Bronchial epithelial cell (primary cell): ENCODE measurements at regions not wholly inside any gene's neighbourhood (a gene's known extent, or its start where the extent isn't known, plus 50 kb on each side); places are given as distances from the start of the nearest gene placed in this dataset.
A peak's percentile ranks its signal among the peaks of the same experiment; 100 is the strongest.

Experiments used
- DNase-seq: peaks from one replicate; pipeline ENCODE4 v3.0.0-alpha.2; 2010; ENCODE audit warnings: low read depth
- FAIRE-seq: peaks from 2 replicates; lab custom pipeline; 2011; peaks lifted over from hg19 to GRCh38; lab: Jason Lieb, UNC
- H3K27me3 ChIP-seq: 2 replicates; pipeline ENCODE4 v1.5.1; 2011; ENCODE audit warnings: low read length; ENCODE audit not compliant: control insufficient read depth, insufficient read depth
- H3K36me3 ChIP-seq: 2 replicates; pipeline ENCODE4 v1.5.1; 2011; ENCODE audit warnings: low read length; ENCODE audit not compliant: control insufficient read depth, insufficient read depth
- H3K4me3 ChIP-seq: 2 replicates; pipeline ENCODE4 v1.5.1; 2011; ENCODE audit warnings: mild to moderate bottlenecking, low read depth, low read length, control low read depth
- CTCF ChIP-seq: IDR thresholded peaks from 2 replicates; pipeline ENCODE4 v1.5.1; 2011; ENCODE audit warnings: mild to moderate bottlenecking, moderate library complexity, low read length, control low read depth, inconsistent platforms; ENCODE audit not compliant: insufficient read depth, severe bottlenecking

GRCh38 chr5:96014395-96014794, 52.7 kb upstream of the ELL2 start:
- H3K4me3 ChIP-seq: no peak overlapping the region
- FAIRE-seq (no peak), DNase-seq (peak; percentile 46)
- TF ChIP-seq CTCF: no peak
- H3K36me3 ChIP-seq: no peaks in the 10 kb centered on the region
- H3K27me3 ChIP-seq: no peaks in the 10 kb centered on the region

- no peaks in the 10 kb centered on the region for H3K36me3 ChIP-seq
- no peak for FAIRE-seq
- no peaks in the 10 kb centered on the region for H3K27me3 ChIP-seq
- TF ChIP-seq CTCF: no peak
- no peak overlapping the region for H3K4me3 ChIP-seq
- no peak for DNase-seq
Measured at GRCh38 chr5:96013254-96013653, 51.6 kb upstream of the ELL2 start.

- Histone ChIP-seq H3K36me3 (no peaks in the 10 kb centered on the region), H3K27me3 (no peaks in the 10 kb centered on the region), H3K4me3 (no peak overlapping the region)
- no peak for TF ChIP-seq CTCF
- DNase-seq (peak; percentile 89), FAIRE-seq (no peak)
Measured at GRCh38 chr5:96012399-96012798, 50.7 kb upstream of the ELL2 start.
